ENCODE measurements at regions not wholly inside any gene's neighbourhood (a gene's known extent, or its start where the extent isn't known, plus 50 kb on each side); places are given as distances from the start of the nearest gene placed in this dataset.

DNA sequence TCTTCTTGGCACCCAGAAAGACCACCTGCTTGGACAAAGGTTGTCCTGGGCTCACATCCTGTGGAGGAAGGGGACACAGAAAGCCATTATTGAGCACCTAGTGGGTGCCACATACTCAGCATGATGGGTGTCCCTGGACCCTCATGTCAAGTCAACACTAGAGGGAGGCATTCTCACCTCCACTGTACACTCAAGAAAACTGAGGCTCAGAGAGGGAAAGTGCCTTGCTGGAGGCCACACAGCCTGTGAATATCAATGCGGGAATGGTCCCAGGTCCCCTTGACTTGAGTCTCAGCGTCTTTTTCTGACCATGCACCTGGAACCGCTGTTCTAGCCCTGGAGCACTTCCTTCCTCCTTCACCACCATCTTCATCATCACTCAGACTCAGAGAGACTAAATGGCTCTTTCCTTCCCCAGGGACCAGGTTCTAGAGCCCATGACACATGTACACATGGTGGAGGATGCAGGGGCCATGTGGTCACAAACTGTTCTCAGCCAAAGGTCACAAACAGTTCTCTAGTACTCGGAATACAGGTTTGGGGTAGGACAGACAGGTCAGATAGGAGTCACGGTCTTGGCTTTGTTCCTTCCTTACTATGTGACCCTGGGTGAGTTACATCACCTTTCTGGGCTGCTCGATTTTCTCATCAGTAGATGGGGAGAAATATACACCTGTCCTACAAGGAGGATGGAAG lies 89.2 kb upstream of the WNT4 start:
- no peaks in the 10 kb centered on the region for H3K36me3 ChIP-seq (ENCODE audit: control insufficient read depth in 2 of 2, extremely low read depth in 1 of 2, insufficient read depth in 2 of 2, low read length in 2 of 2)
- no peak overlapping the region for H3K4me2 ChIP-seq (ENCODE audit: insufficient read depth, low read length)
- intact Hi-C loops (cut with micrococcal nuclease) (no loop called here), dilution Hi-C loops (cut with MboI; ENCODE audit: extremely low pct_ligation_motif_present, low sequenced_read_pairs) (no loop called here)
- H3K4me3 ChIP-seq (replicated peaks in 1 of 3; ENCODE audit: insufficient read depth in 1 of 3, low read depth in 1 of 3, low read length in 3 of 3), result no peak overlapping the region
- TF ChIP-seq, protein P1, sequence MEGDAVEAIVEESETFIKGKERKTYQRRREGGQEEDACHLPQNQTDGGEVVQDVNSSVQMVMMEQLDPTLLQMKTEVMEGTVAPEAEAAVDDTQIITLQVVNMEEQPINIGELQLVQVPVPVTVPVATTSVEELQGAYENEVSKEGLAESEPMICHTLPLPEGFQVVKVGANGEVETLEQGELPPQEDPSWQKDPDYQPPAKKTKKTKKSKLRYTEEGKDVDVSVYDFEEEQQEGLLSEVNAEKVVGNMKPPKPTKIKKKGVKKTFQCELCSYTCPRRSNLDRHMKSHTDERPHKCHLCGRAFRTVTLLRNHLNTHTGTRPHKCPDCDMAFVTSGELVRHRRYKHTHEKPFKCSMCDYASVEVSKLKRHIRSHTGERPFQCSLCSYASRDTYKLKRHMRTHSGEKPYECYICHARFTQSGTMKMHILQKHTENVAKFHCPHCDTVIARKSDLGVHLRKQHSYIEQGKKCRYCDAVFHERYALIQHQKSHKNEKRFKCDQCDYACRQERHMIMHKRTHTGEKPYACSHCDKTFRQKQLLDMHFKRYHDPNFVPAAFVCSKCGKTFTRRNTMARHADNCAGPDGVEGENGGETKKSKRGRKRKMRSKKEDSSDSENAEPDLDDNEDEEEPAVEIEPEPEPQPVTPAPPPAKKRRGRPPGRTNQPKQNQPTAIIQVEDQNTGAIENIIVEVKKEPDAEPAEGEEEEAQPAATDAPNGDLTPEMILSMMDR (IDR thresholded peaks at IDR 0.05; ENCODE audit: extremely low read depth in 1 of 2, insufficient read depth in 1 of 2, low read depth in 1 of 2, low read length in 2 of 2), result no peak
- no peaks in the 10 kb centered on the region for H3K9me1 ChIP-seq (replicated peaks; ENCODE audit: control insufficient read depth, extremely low read depth, insufficient read depth, low read length)
- no peak overlapping the region for H3K27ac ChIP-seq (ENCODE audit: insufficient read depth, low read depth, low read length)
- H3K9ac ChIP-seq (replicated peaks; ENCODE audit: extremely low read depth, insufficient read depth, low read length), result no peak overlapping the region
- no peaks in the 10 kb centered on the region for H3K79me2 ChIP-seq (ENCODE audit: control insufficient read depth, insufficient read depth, low read length)
- no peak for DNase-seq (ENCODE audit: low read depth, low spot score)
- no peaks in the 10 kb centered on the region for H4K20me1 ChIP-seq (replicated peaks; ENCODE audit: control insufficient read depth, extremely low read depth, insufficient read depth, low read length)
- no peak overlapping the region for H2AFZ ChIP-seq (ENCODE audit: low read depth, low read length)
- ChIA-PET POLR2A (no interaction called here), CTCF (no interaction called here)
- BruUV-seq (replicated peaks), result no TSS peak
- FAIRE-seq, result no peak
- peaks cover 7 to 8% of the 10 kb centered on the region in 2 experiments for H3K27me3 ChIP-seq (ENCODE audit: control insufficient read depth in 2 of 2, insufficient read depth in 2 of 2, low read length in 2 of 2)
- no peaks in the 10 kb centered on the region for H3K9me3 ChIP-seq (replicated peaks; ENCODE audit: control insufficient read depth, insufficient read depth, low read length)
- H3K4me1 ChIP-seq (ENCODE audit: control insufficient read depth, extremely low read depth, insufficient read depth, low read length), result no peaks in the 10 kb centered on the region

- ChIA-PET POLR2A (no interaction called here), CTCF (no interaction called here)
- DNase-seq (ENCODE audit: low read depth, low spot score), result no peak
- no peak for FAIRE-seq
- Histone ChIP-seq H3K4me2 (ENCODE audit: insufficient read depth, low read length) (no peak overlapping the region), H3K27me3 (ENCODE audit: control insufficient read depth in 2 of 2, insufficient read depth in 2 of 2, low read length in 2 of 2) (peaks cover 7 to 8% of the 10 kb centered on the region in 2 experiments), H3K9me3 (replicated peaks; ENCODE audit: control insufficient read depth, insufficient read depth, low read length) (no peaks in the 10 kb centered on the region), H3K9ac (replicated peaks; ENCODE audit: extremely low read depth, insufficient read depth, low read length) (no peak overlapping the region), H3K9me1 (replicated peaks; ENCODE audit: control insufficient read depth, extremely low read depth, insufficient read depth, low read length) (no peaks in the 10 kb centered on the region), H4K20me1 (replicated peaks; ENCODE audit: control insufficient read depth, extremely low read depth, insufficient read depth, low read length) (no peaks in the 10 kb centered on the region), H3K27ac (ENCODE audit: insufficient read depth, low read depth, low read length) (no peak overlapping the region), H3K36me3 (ENCODE audit: control insufficient read depth in 2 of 2, extremely low read depth in 1 of 2, insufficient read depth in 2 of 2, low read length in 2 of 2) (no peaks in the 10 kb centered on the region), H3K4me3 (replicated peaks in 1 of 3; ENCODE audit: insufficient read depth in 1 of 3, low read depth in 1 of 3, low read length in 3 of 3) (no peak overlapping the region), H3K79me2 (ENCODE audit: control insufficient read depth, insufficient read depth, low read length) (no peaks in the 10 kb centered on the region), H3K4me1 (ENCODE audit: control insufficient read depth, extremely low read depth, insufficient read depth, low read length) (no peaks in the 10 kb centered on the region), H2AFZ (ENCODE audit: low read depth, low read length) (no peak overlapping the region)
- intact Hi-C loops (cut with micrococcal nuclease), result no loop called here
- BruUV-seq (replicated peaks), result no TSS peak
- dilution Hi-C loops (cut with MboI; ENCODE audit: extremely low pct_ligation_motif_present, low sequenced_read_pairs), result no loop called here
- no peak for TF ChIP-seq POLR2AphosphoS5 (IDR thresholded peaks at IDR 0.05; ENCODE audit: insufficient read depth, low read depth, low read length)
- no peak for TF ChIP-seq MAX (IDR thresholded peaks at IDR 0.05; ENCODE audit: insufficient read depth, insufficient read length)
- TF ChIP-seq FOS (IDR thresholded peaks at IDR 0.05; ENCODE audit: borderline replicate concordance, insufficient read depth, low read length), result no peak
- no peak for TF ChIP-seq MYC (IDR thresholded peaks at IDR 0.05; ENCODE audit: low read depth, low read length)
These were observed 90.3 kb upstream of the WNT4 start for GRCh38 chr1:22233222-22233621.

All from endothelial cell of umbilical vein (primary cell).